A549 (cell line): ENCODE measurements at regions not wholly inside any gene's neighbourhood (a gene's known extent, or its start where the extent isn't known, plus 50 kb on each side); places are given as distances from the start of the nearest gene placed in this dataset.

Experiments
- ATAC-seq, 2 experiments: fragments of 200-7000 bp in 1 of 2; fragments of >200 bp in 1 of 2; cut with Nextera tagmentation in 1 of 2; cut with Tn5 transposase in 1 of 2; 3 replicates each; pipeline versions ENCODE4 v1.8.0 to v1.9.1; 2018 to 2020; ENCODE audit warnings: mild to moderate bottlenecking in 1 of 2, moderate library complexity in 1 of 2
- CTCF ChIA-PET: fragments of 300-600 bp; sonication (Branson Sonifier 250); formaldehyde crosslinking; extraction: SDS; loops from one replicate; lab custom pipeline; 2021; ENCODE audit warnings: antibody characterized with exemption, inconsistent platforms; lab: Yijun Ruan, JAX
- POLR2A ChIA-PET: fragments of 350-600 bp; formaldehyde crosslinking; extraction: SDS; loops from one replicate; lab custom pipeline; 2021; ENCODE audit warnings: antibody characterized with exemption, inconsistent platforms; lab: Yijun Ruan, JAX
- DNase-seq, 2 experiments: peaks; one replicate each; pipeline versions ENCODE4 v3.0.0 to v3.0.0-alpha.2; 2011 to 2016; ENCODE audit warnings: low read depth in 1 of 2, low spot score in 1 of 2
- FAIRE-seq: peaks from 2 replicates; lab custom pipeline; 2011; peaks lifted over from hg19 to GRCh38; lab: Jason Lieb, UNC
- H3K27ac ChIP-seq, 2 experiments: fragments of >200 bp; sonication (Bioruptor Twin); formaldehyde crosslinking; 3 replicates each; pipeline ENCODE4 v1.5.1; 2016 to 2017
- H3K4me1 ChIP-seq: fragments of >200 bp; sonication (Bioruptor Twin); formaldehyde crosslinking; 3 replicates; pipeline ENCODE4 v1.6.1; 2016
- H3K4me2 ChIP-seq: fragments of >200 bp; sonication (Bioruptor Twin); formaldehyde crosslinking; 3 replicates; pipeline ENCODE4 v1.6.1; 2016
- H3K4me3 ChIP-seq: fragments of >200 bp; sonication (Bioruptor Twin); formaldehyde crosslinking; 3 replicates; pipeline ENCODE4 v1.5.1; 2016
- H3K9me3 ChIP-seq: fragments of >200 bp; sonication (Bioruptor Twin); formaldehyde crosslinking; 3 replicates; pipeline ENCODE4 v1.6.1; 2016
- ATOH8 ChIP-seq: fragments of 250-450 bp; sonication (Bioruptor Pico); IDR thresholded peaks from 2 replicates; pipeline ENCODE4 v1.5.0; 2020; ENCODE audit warnings: low read depth, mild to moderate bottlenecking, moderate library complexity
- CBX2 ChIP-seq: fragments of 200-600 bp; sonication (generic); IDR thresholded peaks from 2 replicates; pipeline ENCODE4 v1.6.1; 2016; ENCODE audit warnings: low read depth, mild to moderate bottlenecking, borderline replicate concordance
- CEBPB ChIP-seq, 2 experiments: fragments of >200 bp in 1 of 2; sonication (Bioruptor Twin) in 1 of 2; formaldehyde crosslinking in 1 of 2; IDR thresholded peaks; 2 replicates each; pipeline ENCODE4 v1.6.1; 2012 to 2016
- EP300 ChIP-seq, 2 experiments: fragments of >200 bp; sonication (Bioruptor Twin); formaldehyde crosslinking; IDR thresholded peaks; 2 replicates in 1 of 2; 3 replicates in 1 of 2; pipeline ENCODE4 v1.6.1; 2016 to 2017
- ESRRA ChIP-seq: fragments of 150-350 bp; IDR thresholded peaks from 2 replicates; pipeline ENCODE4 v1.6.1; 2014; ENCODE audit warnings: mild to moderate bottlenecking, low read length, borderline replicate concordance
- FOSB ChIP-seq: fragments of 250-450 bp; sonication (Bioruptor Pico); IDR thresholded peaks from 2 replicates; pipeline ENCODE4 v1.5.0; 2020; ENCODE audit warnings: mild to moderate bottlenecking, moderate library complexity
- FOSL2 ChIP-seq, 2 experiments: fragments of 450-650 bp in 1 of 2; fragments of >200 bp in 1 of 2; sonication (Bioruptor Twin) in 1 of 2; formaldehyde crosslinking; IDR thresholded peaks; 2 replicates each; pipeline versions ENCODE4 v1.5.0 to v1.6.1; 2016 to 2020; ENCODE audit warnings: mild to moderate bottlenecking in 1 of 2, moderate library complexity in 1 of 2
- FOXS1 ChIP-seq: fragments of 250-450 bp; sonication (Bioruptor Pico); IDR thresholded peaks from 2 replicates; pipeline ENCODE4 v1.5.0; 2020; ENCODE audit warnings: mild to moderate bottlenecking, moderate library complexity
- HES2 ChIP-seq: fragments of >200 bp; sonication (Bioruptor Twin); formaldehyde crosslinking; IDR thresholded peaks from 2 replicates; pipeline ENCODE4 v1.6.1; 2016
- HMGXB4 ChIP-seq: fragments of 250-450 bp; sonication (Bioruptor Pico); IDR thresholded peaks from 2 replicates; pipeline ENCODE4 v1.5.0; 2021; ENCODE audit warnings: mild to moderate bottlenecking, moderate library complexity, borderline replicate concordance
- HOXB13 ChIP-seq: fragments of 250-450 bp; sonication (Bioruptor Pico); IDR thresholded peaks from 2 replicates; pipeline ENCODE4 v1.5.0; 2020; ENCODE audit warnings: low read depth, mild to moderate bottlenecking, moderate library complexity
- HOXB5 ChIP-seq: fragments of 250-450 bp; sonication (Bioruptor Pico); IDR thresholded peaks from 2 replicates; pipeline ENCODE4 v1.5.0; 2020; ENCODE audit warnings: mild to moderate bottlenecking, moderate library complexity
- JUNB ChIP-seq: fragments of >200 bp; sonication (Bioruptor Twin); formaldehyde crosslinking; IDR thresholded peaks from 2 replicates; pipeline ENCODE4 v1.6.1; 2016
- MAFK ChIP-seq: fragments of 450-650 bp; IDR thresholded peaks from 2 replicates; pipeline ENCODE4 v1.6.1; 2014; ENCODE audit not compliant: partially characterized antibody
- MAX ChIP-seq: IDR thresholded peaks from 2 replicates; pipeline ENCODE4 v1.6.1; 2012
- MAZ ChIP-seq: fragments of 150-350 bp; IDR thresholded peaks from 2 replicates; pipeline ENCODE4 v1.6.1; 2014; ENCODE audit warnings: antibody characterized with exemption, low read depth, low read length, borderline replicate concordance
- POLR2A ChIP-seq: IDR thresholded peaks from 2 replicates; pipeline ENCODE4 v1.6.1; 2012; ENCODE audit warnings: mild to moderate bottlenecking, low read length
- RCOR1 ChIP-seq: fragments of 150-350 bp; IDR thresholded peaks from 2 replicates; pipeline ENCODE4 v1.6.1; 2014; ENCODE audit warnings: antibody characterized with exemption, low read length, low read depth
- REST ChIP-seq: fragments of 200-600 bp; sonication (generic); IDR thresholded peaks from 2 replicates; pipeline ENCODE4 v1.6.1; 2016; ENCODE audit warnings: antibody characterized with exemption, mild to moderate bottlenecking, moderate library complexity
- RNF2 ChIP-seq: fragments of 200-600 bp; sonication (generic); IDR thresholded peaks from 2 replicates; pipeline ENCODE4 v1.6.1; 2016; ENCODE audit warnings: low read depth, mild to moderate bottlenecking, antibody characterized with exemption, moderate library complexity, borderline replicate concordance
- SREBF2 ChIP-seq: fragments of 450-650 bp; IDR thresholded peaks from 2 replicates; pipeline ENCODE4 v1.6.1; 2014; ENCODE audit warnings: mild to moderate bottlenecking, moderate library complexity
- USF2 ChIP-seq: fragments of 450-650 bp; IDR thresholded peaks from 2 replicates; pipeline ENCODE4 v1.6.1; 2014; ENCODE audit warnings: antibody characterized with exemption
- ZNF302 ChIP-seq: fragments of 250-450 bp; sonication (Bioruptor Pico); IDR thresholded peaks from 2 replicates; pipeline ENCODE4 v1.9.0; 2021; ENCODE audit warnings: inconsistent platforms, mild to moderate bottlenecking, moderate library complexity
- ZSCAN20 ChIP-seq: fragments of 250-450 bp; sonication (Bioruptor Pico); IDR thresholded peaks from 2 replicates; pipeline ENCODE4 v1.8.0; 2022; ENCODE audit warnings: mild to moderate bottlenecking, moderate library complexity
- WGBS: methylation state at CpG from one replicate; pipeline ENCODE4 v1.1.6; 2017; ENCODE audit errors: missing lambda C conversion rate; 5-methylcytosine and 5-hydroxymethylcytosine counted together

GRCh38 chr6:2378891-2379652 lies 133.7 kb upstream of the GMDS start (continued):
- no peak for TF ChIP-seq ZSCAN20 (CRISPR knock-in tag)
- TF ChIP-seq, all 56 proteins: peak for 0

GRCh38 chr6:2378046-2378657 lies 132.7 kb upstream of the GMDS start:
- TF ChIP-seq ZNF302 (CRISPR knock-in tag) (no peak), FOXS1 (CRISPR knock-in tag) (no peak), MAFK (no peak), HMGXB4 (CRISPR knock-in tag) (no peak), MAZ (no peak), ATOH8 (CRISPR knock-in tag) (no peak), JUNB (no peak), CEBPB (IDR thresholded peaks at IDR 0.05) (no peak)
- H3K4me2 ChIP-seq = 0 out of 3 replicates have a peak overlapping the region, but pooled peaks have one; percentile 51
- no peaks in the 10 kb centered on the region for H3K9me3 ChIP-seq
- WGBS = 84% methylated on average over 2 of the region's 2 CpGs
- ATAC-seq = no peak
- ChIA-PET CTCF (no interaction called here), POLR2A (no interaction called here)
- no peak for DNase-seq
- no peak overlapping the region for H3K4me3 ChIP-seq
- peak overlapping the region in 1 of 2 experiments; percentile 78; a peak in 2 of 6 replicates for H3K27ac ChIP-seq
- FAIRE-seq = no peak
- peaks cover 21% of the 10 kb centered on the region for H3K4me1 ChIP-seq

- peak overlapping the region; percentile 51 for H3K4me2 ChIP-seq
- H3K9me3 ChIP-seq = no peaks in the 10 kb centered on the region
- H3K27ac ChIP-seq = peak overlapping the region; percentile 56 to 78; a peak in 5 of 6 replicates
- H3K4me3 ChIP-seq = no peak overlapping the region
- WGBS = 37% methylated on average over 19 of the region's 19 CpGs
- CTCF ChIA-PET = interaction anchor here (1.0 to 1.3 kb wide), 3 partner anchors 22 to 766 kb away, joined by 3 to 4 read pairs (median 3); no protein-coding TSS in a partner anchor
- peak; percentile 28 to 69 for DNase-seq
- peak; percentile 85 to 89; a peak in 5 of 6 replicates for ATAC-seq
- peaks cover 21% of the 10 kb centered on the region for H3K4me1 ChIP-seq
- POLR2A ChIA-PET = no interaction called here
- no peak for FAIRE-seq
- TF ChIP-seq HES2 (no peak), REST (no peak), EP300 (IDR thresholded peaks at IDR 0.05) (no peak), RNF2 (no peak), USF2 (no peak), FOSL2 (IDR thresholded peaks at IDR 0.05) (peak; percentile 46; the same call in 1 of the 2 replicates), FOSL2 (CRISPR knock-in tag; IDR thresholded peaks at IDR 0.05) (peak; percentile 74), HOXB13 (CRISPR knock-in tag) (no peak), SREBF2 (no peak), ESRRA (no peak), FOSB (CRISPR knock-in tag) (no peak), HOXB5 (CRISPR knock-in tag) (no peak), CBX2 (no peak), RCOR1 (no peak), MAX (peak; percentile 57; the same call in 1 of the 2 replicates), POLR2A (no peak)
Measured at GRCh38 chr6:2376429-2377355, 131.3 kb upstream of the GMDS start.
